ENCODE measurements at regions not wholly inside any gene's neighbourhood (a gene's known extent, or its start where the extent isn't known, plus 50 kb on each side); places are given as distances from the start of the nearest gene placed in this dataset.
"Not testable (repeated sequence)": the region's sequence is repeated elsewhere in the genome, so short reads cannot be mapped to it uniquely, and the experiment has no call there.

DNA sequence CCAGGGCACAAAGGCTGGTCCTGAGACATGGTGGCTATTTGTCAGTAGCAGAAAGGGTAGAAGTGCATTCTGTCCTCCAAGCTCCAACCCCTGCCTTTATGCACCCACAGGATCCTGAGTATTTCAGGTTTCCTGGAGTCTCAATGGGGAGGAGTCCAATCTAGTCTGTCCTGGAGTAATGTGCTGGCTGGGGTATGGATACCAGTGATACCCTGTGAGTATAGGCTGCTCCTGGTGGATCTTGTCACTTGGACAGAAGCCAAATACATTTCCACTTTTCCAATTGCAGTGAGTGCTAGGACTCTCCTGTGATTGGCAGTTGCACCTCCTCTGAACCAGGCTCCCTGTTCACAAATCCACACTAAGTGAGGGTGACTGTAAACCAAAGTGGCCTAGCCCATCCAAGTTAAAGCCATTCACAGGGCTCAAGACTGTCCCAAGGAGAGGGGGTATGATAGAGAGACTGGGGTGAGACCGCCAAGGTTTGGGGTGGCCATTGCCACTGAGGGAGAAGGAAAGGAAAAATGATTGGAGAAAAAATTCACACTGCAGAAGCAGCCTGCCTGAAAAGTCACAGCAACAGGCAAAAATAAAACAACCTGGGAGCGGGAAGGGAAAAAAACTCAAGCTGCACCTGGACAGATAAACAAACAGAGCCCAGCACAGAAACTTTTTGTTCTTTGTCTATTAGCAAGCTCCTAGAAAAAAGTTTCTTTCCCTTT is 163.4 kb upstream of the ETV3 start:
- H2BK15ac ChIP-seq (ENCODE audit: low read depth, low read length): no peak overlapping the region
- ChIA-PET CTCF (no interaction called here), POLR2A (ENCODE audit: unreplicated experiment) (no interaction called here)
- no TSS peak for BruUV-seq (replicated peaks)
- no peak overlapping the region for H2BK5ac ChIP-seq (ENCODE audit: low read depth, low read length, poor library complexity, severe bottlenecking)
- no peak overlapping the region for H2BK20ac ChIP-seq (ENCODE audit: low read depth, low read length)
- TF ChIP-seq SMC3 (IDR thresholded peaks at IDR 0.05; ENCODE audit: low read depth, low read length): no peak
- no peak overlapping the region for H3K9ac ChIP-seq (ENCODE audit: low read depth, low read length)
- H3K79me1 ChIP-seq (ENCODE audit: low read depth in 1 of 2, low read length in 2 of 2): no peaks in the 10 kb centered on the region
- H3K23ac ChIP-seq (ENCODE audit: low read depth, low read length): no peak overlapping the region
- ATAC-seq (ENCODE audit: low read depth) (no peak), DNase-seq (no peak)
- no peak overlapping the region for H3K18ac ChIP-seq (ENCODE audit: low read depth, low read length)
- H2AK9ac ChIP-seq (replicated peaks; ENCODE audit: low read depth, low read length, poor library complexity): no peak overlapping the region
- WGBS, 2 experiments (ENCODE audit: extremely low coverage in 2 of 2, insufficient read length in 1 of 2): no CpG with 5 or more reads among the region's 2 CpGs
- no peaks in the 10 kb centered on the region for H3K9me3 ChIP-seq (ENCODE audit: control insufficient read depth, insufficient read depth, low read length)
- no peak overlapping the region for H3K4me2 ChIP-seq (ENCODE audit: low read depth, low read length)
- no peaks in the 10 kb centered on the region for H4K20me1 ChIP-seq (ENCODE audit: insufficient read depth, low read length)
- no peak overlapping the region for H3K56ac ChIP-seq (ENCODE audit: extremely low read depth, insufficient read depth, low read length)
- in situ Hi-C loops (cut with MboI; ENCODE audit: low sequenced_read_pairs) (no loop called here), dilution Hi-C loops (cut with HindIII; ENCODE audit: low sequenced_read_pairs, unreplicated experiment) (no loop called here), intact Hi-C loops (cut with micrococcal nuclease) (no loop called here)
- H3K9me1 ChIP-seq (ENCODE audit: insufficient read depth, low read length): no peaks in the 10 kb centered on the region
- H2BK120ac ChIP-seq (ENCODE audit: low read depth, low read length): no peak overlapping the region
- no peaks in the 10 kb centered on the region for H3K36me3 ChIP-seq (ENCODE audit: control insufficient read depth, insufficient read depth, low read length)
- no peak overlapping the region for H3K4ac ChIP-seq (ENCODE audit: low read depth, low read length)
- no peak overlapping the region for H4K5ac ChIP-seq (ENCODE audit: low read depth, low read length)
- H2AK5ac ChIP-seq (ENCODE audit: low read depth, low read length): no peak overlapping the region
- no peaks in the 10 kb centered on the region for H3K4me1 ChIP-seq (ENCODE audit: control insufficient read depth, insufficient read depth, low read length)
- no peak overlapping the region for H4K91ac ChIP-seq (ENCODE audit: insufficient read depth, low read depth, low read length)
- no peak overlapping the region for H2AFZ ChIP-seq (replicated peaks; ENCODE audit: low read length, poor library complexity)
- no peaks in the 10 kb centered on the region for H3K27me3 ChIP-seq (ENCODE audit: control insufficient read depth, insufficient read depth, low read length)
- H3K27ac ChIP-seq (ENCODE audit: insufficient read depth, low read length): no peak overlapping the region
- no peak overlapping the region for H3K4me3 ChIP-seq (ENCODE audit: insufficient read depth, low read depth, low read length)
- H3K14ac ChIP-seq (replicated peaks; ENCODE audit: low read depth, low read length): no peak overlapping the region
- H4K8ac ChIP-seq (ENCODE audit: low read depth in 2 of 2, low read length in 2 of 2): no peak overlapping the region

DNA sequence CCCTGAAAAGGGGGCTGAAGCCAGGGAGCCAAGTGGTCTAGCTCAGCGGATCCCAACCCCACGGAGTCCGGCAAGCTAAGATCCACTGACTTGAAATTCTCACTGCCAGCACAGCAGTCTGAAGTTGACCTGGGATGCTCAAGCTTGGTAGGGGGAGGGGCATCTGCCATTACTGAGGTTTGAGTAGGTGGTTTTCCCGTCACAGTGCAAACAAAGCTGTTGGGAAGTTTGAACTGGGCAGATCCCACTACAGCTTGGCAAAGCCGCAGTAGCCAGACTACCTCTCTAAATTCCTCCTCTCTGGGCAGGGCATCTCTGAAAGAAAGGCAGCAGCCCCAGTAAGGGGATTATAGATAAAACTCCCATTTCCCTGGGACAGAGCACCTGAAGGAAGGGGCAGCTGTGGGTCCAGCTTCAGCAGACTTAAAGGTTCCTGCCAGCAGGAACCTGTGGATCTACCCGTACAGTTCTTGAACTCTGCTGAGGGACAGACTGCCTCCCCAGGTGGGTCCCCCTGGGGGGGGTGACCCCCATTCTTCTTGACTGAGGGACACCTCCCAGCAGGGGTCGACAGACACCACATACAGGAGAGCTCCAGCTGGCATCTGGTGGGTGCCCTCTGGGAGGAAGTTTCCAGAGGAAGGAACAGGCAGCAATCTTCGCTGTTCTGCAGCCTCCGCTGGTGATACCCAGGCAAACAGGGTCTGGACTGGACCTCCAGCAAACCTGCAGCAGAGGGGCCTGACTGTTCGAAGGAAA is 156.4 kb upstream of the ETV3 start:
- dilution Hi-C loops (cut with HindIII; ENCODE audit: low sequenced_read_pairs, unreplicated experiment): not testable (repeated sequence)
- WGBS, 2 experiments (ENCODE audit: extremely low coverage in 2 of 2, insufficient read length in 1 of 2): no CpG with 5 or more reads among the region's 10 CpGs

More for the DNA sequence above, 156.4 kb upstream of the ETV3 start:
- H3K9ac ChIP-seq (ENCODE audit: low read depth, low read length); H3K4me3 ChIP-seq (ENCODE audit: insufficient read depth, low read depth, low read length); H3K79me1 ChIP-seq (ENCODE audit: low read depth in 1 of 2, low read length in 2 of 2); H2AFZ ChIP-seq (replicated peaks; ENCODE audit: low read length, poor library complexity); H3K36me3 ChIP-seq (ENCODE audit: control insufficient read depth, insufficient read depth, low read length); H2BK15ac ChIP-seq (ENCODE audit: low read depth, low read length); H4K5ac ChIP-seq (ENCODE audit: low read depth, low read length); H3K9me1 ChIP-seq (ENCODE audit: insufficient read depth, low read length); H3K4ac ChIP-seq (ENCODE audit: low read depth, low read length); H2BK120ac ChIP-seq (ENCODE audit: low read depth, low read length); H2BK5ac ChIP-seq (ENCODE audit: low read depth, low read length, poor library complexity, severe bottlenecking); H2AK5ac ChIP-seq (ENCODE audit: low read depth, low read length); H2AK9ac ChIP-seq (replicated peaks; ENCODE audit: low read depth, low read length, poor library complexity); intact Hi-C loops (cut with micrococcal nuclease); H3K56ac ChIP-seq (ENCODE audit: extremely low read depth, insufficient read depth, low read length); in situ Hi-C loops (cut with MboI; ENCODE audit: low sequenced_read_pairs); H4K91ac ChIP-seq (ENCODE audit: insufficient read depth, low read depth, low read length); H3K4me1 ChIP-seq (ENCODE audit: control insufficient read depth, insufficient read depth, low read length); H3K18ac ChIP-seq (ENCODE audit: low read depth, low read length); H3K9me3 ChIP-seq (ENCODE audit: control insufficient read depth, insufficient read depth, low read length); POLR2A ChIA-PET (ENCODE audit: unreplicated experiment); H2BK20ac ChIP-seq (ENCODE audit: low read depth, low read length); H3K27ac ChIP-seq (ENCODE audit: insufficient read depth, low read length); H3K14ac ChIP-seq (replicated peaks; ENCODE audit: low read depth, low read length); DNase-seq; CTCF ChIA-PET; BruUV-seq (replicated peaks); H4K8ac ChIP-seq (ENCODE audit: low read depth in 2 of 2, low read length in 2 of 2); H3K4me2 ChIP-seq (ENCODE audit: low read depth, low read length); H3K27me3 ChIP-seq (ENCODE audit: control insufficient read depth, insufficient read depth, low read length); ATAC-seq (ENCODE audit: low read depth); H4K20me1 ChIP-seq (ENCODE audit: insufficient read depth, low read length); H3K23ac ChIP-seq (ENCODE audit: low read depth, low read length): not testable (repeated sequence)
